Upper lobe of left lung (tissue), 6 donors: ENCODE measurements at regions not wholly inside any gene's neighbourhood (a gene's known extent, or its start where the extent isn't known, plus 50 kb on each side); places are given as distances from the start of the nearest gene placed in this dataset.

Experiments
- ATAC-seq, 2 donors: fragments of 200-7000 bp; cut with Tn5 transposase; one replicate each; pipeline ENCODE4 v1.9.1; 2022; ENCODE audit warnings: mild to moderate bottlenecking in 2 of 2, moderate library complexity in 2 of 2; ENCODE audit not compliant: low FRiP score in 2 of 2
- DNase-seq, 2 donors: peaks; one replicate each; pipeline ENCODE4 v3.0.0-alpha.2; 2019 to 2020
- H3K27ac ChIP-seq, 4 donors: fragments of 200-600 bp; sonication (generic); one replicate each; pipeline ENCODE4 v1.5.1; 2016 to 2019
- H3K27me3 ChIP-seq, 4 donors: fragments of 200-600 bp; sonication (generic); one replicate each; pipeline ENCODE4 v1.5.1; 2017 to 2019
- H3K36me3 ChIP-seq, 4 donors: fragments of 200-600 bp; sonication (generic); one replicate each; pipeline ENCODE4 v1.5.1; 2016 to 2019
- H3K4me1 ChIP-seq, 4 donors: fragments of 200-600 bp; sonication (generic); one replicate each; pipeline ENCODE4 v1.5.1; 2018 to 2019
- H3K4me3 ChIP-seq, 4 donors: fragments of 200-600 bp; sonication (generic); one replicate each; pipeline ENCODE4 v1.5.1; 2017 to 2019; ENCODE audit warnings: mild to moderate bottlenecking in 2 of 4, moderate library complexity in 1 of 4
- H3K9me3 ChIP-seq, 4 donors: fragments of 200-600 bp; sonication (generic); one replicate each; pipeline ENCODE4 v1.5.1; 2018 to 2019
- CTCF ChIP-seq, 6 experiments: fragments of 450-650 bp in 4 of 6; fragments of 200-600 bp in 2 of 6; sonication (generic) in 2 of 6; IDR thresholded peaks; one replicate each; pipeline ENCODE4 v1.5.1; 2016 to 2019; ENCODE audit warnings: antibody characterized with exemption in 6 of 6
- EP300 ChIP-seq, 4 donors: sonication (generic); formaldehyde crosslinking; IDR thresholded peaks; one replicate each; pipeline ENCODE4 v1.5.1; 2017; ENCODE audit warnings: antibody characterized with exemption in 4 of 4, control low read depth in 2 of 4
- POLR2A ChIP-seq, 4 donors: fragments of 450-650 bp; IDR thresholded peaks; one replicate each; pipeline ENCODE4 v1.5.1; 2016 to 2017; ENCODE audit warnings: antibody characterized with exemption in 4 of 4, mild to moderate bottlenecking in 2 of 4
- POLR2AphosphoS5 ChIP-seq, 2 donors: sonication (generic); formaldehyde crosslinking; IDR thresholded peaks; one replicate each; pipeline ENCODE4 v1.5.1; 2017; ENCODE audit warnings: antibody characterized with exemption in 2 of 2
- WGBS, 2 donors: methylation state at CpG; one replicate each; pipeline ENCODE4 v1.1.5; 2017 to 2018; 5-methylcytosine and 5-hydroxymethylcytosine counted together
- donor health status: DM: no; HTN: no; CAD: no; lungs with moderate emphysema.
- donor health status: DM: no; HTN: yes; CAD: no; lungs with severe emphysema.

DNA sequence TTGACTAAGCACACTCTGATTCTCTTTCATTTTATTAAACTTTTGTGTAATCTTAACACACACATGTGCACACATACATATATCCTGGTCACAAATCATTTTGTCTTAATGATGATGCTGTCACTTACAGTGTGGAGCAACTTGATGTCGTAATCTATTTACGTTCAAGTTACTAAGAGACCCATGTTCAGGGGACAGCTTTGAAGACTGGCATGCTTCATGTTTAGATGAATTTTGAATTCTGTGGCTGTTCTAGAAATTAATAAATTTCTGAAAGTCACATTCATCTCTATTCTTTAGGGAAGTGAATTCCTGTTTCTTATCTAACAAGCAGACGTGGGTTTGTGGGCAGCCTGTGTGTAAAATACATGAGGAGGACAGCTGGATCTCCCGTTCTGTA is 1637.8 kb downstream of the PLA2G4A start:
- Histone ChIP-seq H3K27ac (no peak overlapping the region), H3K27me3 (no peaks in the 10 kb centered on the region), H3K4me3 (no peak overlapping the region), H3K4me1 (no peaks in the 10 kb centered on the region), H3K36me3 (no peaks in the 10 kb centered on the region), H3K9me3 (no peaks in the 10 kb centered on the region)
- 41 to 66% methylated on average over 4 of the region's 4 CpGs for WGBS, 2 donors
- TF ChIP-seq POLR2AphosphoS5 (IDR thresholded peaks at IDR 0.05) (no peak), POLR2A (IDR thresholded peaks at IDR 0.05) (no peak), CTCF (IDR thresholded peaks at IDR 0.05) (no peak), EP300 (IDR thresholded peaks at IDR 0.05) (no peak)
- ATAC-seq (no peak), DNase-seq (no peak)

GRCh38 chr1:188476606-188477005 is 1647.9 kb downstream of the PLA2G4A start:
- no peaks in the 10 kb centered on the region for H3K36me3 ChIP-seq
- ATAC-seq (no peak), DNase-seq (no peak)
- no peak overlapping the region for H3K4me3 ChIP-seq
- no peaks in the 10 kb centered on the region for H3K4me1 ChIP-seq
- no peaks in the 10 kb centered on the region for H3K9me3 ChIP-seq
- whole genome bisulfite sequencing, 2 donors = 74 to 85% methylated on average over 1 of the region's 1 CpG
- H3K27ac ChIP-seq = no peak overlapping the region
- TF ChIP-seq POLR2A (IDR thresholded peaks at IDR 0.05) (no peak), POLR2AphosphoS5 (IDR thresholded peaks at IDR 0.05) (no peak)
- H3K27me3 ChIP-seq = no peaks in the 10 kb centered on the region

DNA sequence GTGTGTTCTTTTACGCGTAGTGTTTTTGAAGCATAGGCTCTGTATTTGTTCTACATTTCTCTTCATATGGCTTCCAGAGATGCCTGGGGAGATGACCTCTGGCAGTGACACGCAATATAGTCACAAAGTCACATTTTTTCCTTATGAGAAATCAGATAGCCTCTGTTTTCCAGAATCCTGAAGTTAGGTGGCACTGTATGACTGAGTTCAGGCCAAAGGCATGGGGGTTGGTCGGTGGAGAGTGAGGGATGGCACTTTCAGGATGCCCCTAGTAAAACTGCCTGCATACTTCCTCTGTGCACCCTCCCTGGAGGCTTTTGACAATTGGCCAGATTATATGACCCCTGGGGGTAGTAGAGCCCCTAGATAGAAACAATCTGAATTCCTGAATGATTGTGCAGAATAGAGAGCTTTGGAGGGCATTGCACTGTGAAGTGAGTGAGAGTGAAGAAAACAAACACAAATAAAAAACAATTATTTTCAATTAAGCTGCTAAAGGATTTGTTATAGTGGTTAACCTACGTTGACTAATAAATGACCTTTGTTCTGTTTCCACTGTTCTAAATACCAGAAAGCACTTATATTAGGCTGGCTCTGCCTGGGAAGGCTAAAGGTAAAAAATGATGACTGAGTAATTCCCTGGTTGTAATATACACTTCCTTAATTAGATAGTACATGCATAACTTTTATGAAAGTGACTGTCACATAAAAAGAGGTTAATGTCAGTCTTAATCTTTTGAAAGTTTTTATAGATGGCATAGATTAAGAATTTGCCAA is 1660.8 kb downstream of the PLA2G4A start:
- ATAC-seq = no peak
- Histone ChIP-seq H3K27me3 (no peaks in the 10 kb centered on the region), H3K9me3 (no peaks in the 10 kb centered on the region), H3K36me3 (no peaks in the 10 kb centered on the region), H3K4me1 (no peaks in the 10 kb centered on the region), H3K4me3 (no peak overlapping the region), H3K27ac (no peak overlapping the region)
- TF ChIP-seq EP300 (IDR thresholded peaks at IDR 0.05) (no peak), POLR2A (IDR thresholded peaks at IDR 0.05) (no peak), POLR2AphosphoS5 (IDR thresholded peaks at IDR 0.05) (no peak), CTCF (IDR thresholded peaks at IDR 0.05) (no peak)
- DNase-seq = no peak
- 50 to 67% methylated on average over 5 of the region's 5 CpGs for WGBS, 2 donors

- no peak overlapping the region for H3K27ac ChIP-seq
- DNase-seq = no peak
- no peaks in the 10 kb centered on the region for H3K27me3 ChIP-seq
- H3K9me3 ChIP-seq = peaks cover 0 to 7% (median 4%) of the 10 kb centered on the region in 4 donors
- H3K4me3 ChIP-seq = no peak overlapping the region
- 95 to 100% methylated on average over 1 of the region's 1 CpG for WGBS, 2 donors
- no peak for TF ChIP-seq EP300 (IDR thresholded peaks at IDR 0.05)
- TF ChIP-seq POLR2A (IDR thresholded peaks at IDR 0.05) = no peak
- no peak for TF ChIP-seq CTCF (IDR thresholded peaks at IDR 0.05)
- no peak for TF ChIP-seq POLR2AphosphoS5 (IDR thresholded peaks at IDR 0.05)
- no peaks in the 10 kb centered on the region for H3K36me3 ChIP-seq
- no peaks in the 10 kb centered on the region for H3K4me1 ChIP-seq
- no peak for ATAC-seq
Observed at GRCh38 chr1:188496506-188496905, 1667.8 kb downstream of the PLA2G4A start.

DNA sequence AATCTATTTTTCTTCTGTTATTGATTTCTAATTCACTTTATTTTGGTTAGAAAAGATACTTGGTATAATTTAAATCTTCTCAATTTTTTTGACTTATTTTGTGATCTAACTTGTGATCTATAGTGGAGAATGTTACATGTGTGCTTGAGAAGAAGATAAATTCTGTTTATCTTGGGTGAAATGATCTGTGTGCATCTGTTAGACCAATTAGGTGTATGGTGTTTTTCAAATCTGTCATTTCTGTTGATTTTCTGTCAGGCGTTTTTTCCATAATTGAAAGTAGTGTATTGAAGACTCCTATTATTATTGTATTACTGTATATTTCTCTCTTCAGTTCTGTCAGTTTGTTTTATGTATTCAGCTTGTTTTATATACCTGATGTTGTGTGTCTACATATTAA is 1668.3 kb downstream of the PLA2G4A start:
- Histone ChIP-seq H3K9me3 (peaks cover 0 to 7% (median 4%) of the 10 kb centered on the region in 4 donors), H3K4me1 (no peaks in the 10 kb centered on the region), H3K27ac (no peak overlapping the region), H3K27me3 (no peaks in the 10 kb centered on the region), H3K4me3 (no peak overlapping the region), H3K36me3 (no peaks in the 10 kb centered on the region)
- WGBS, 2 donors = 89 to 90% methylated on average over 1 of the region's 1 CpG
- TF ChIP-seq POLR2AphosphoS5 (IDR thresholded peaks at IDR 0.05) (no peak), EP300 (IDR thresholded peaks at IDR 0.05) (no peak), POLR2A (IDR thresholded peaks at IDR 0.05) (no peak), CTCF (IDR thresholded peaks at IDR 0.05) (no peak)
- ATAC-seq (no peak), DNase-seq (no peak)
